ENCODE measurements at regions not wholly inside any gene's neighbourhood (a gene's known extent, or its start where the extent isn't known, plus 50 kb on each side); places are given as distances from the start of the nearest gene placed in this dataset.
"Not testable (repeated sequence)": the region's sequence is repeated elsewhere in the genome, so short reads cannot be mapped to it uniquely, and the experiment has no call there.

DNA sequence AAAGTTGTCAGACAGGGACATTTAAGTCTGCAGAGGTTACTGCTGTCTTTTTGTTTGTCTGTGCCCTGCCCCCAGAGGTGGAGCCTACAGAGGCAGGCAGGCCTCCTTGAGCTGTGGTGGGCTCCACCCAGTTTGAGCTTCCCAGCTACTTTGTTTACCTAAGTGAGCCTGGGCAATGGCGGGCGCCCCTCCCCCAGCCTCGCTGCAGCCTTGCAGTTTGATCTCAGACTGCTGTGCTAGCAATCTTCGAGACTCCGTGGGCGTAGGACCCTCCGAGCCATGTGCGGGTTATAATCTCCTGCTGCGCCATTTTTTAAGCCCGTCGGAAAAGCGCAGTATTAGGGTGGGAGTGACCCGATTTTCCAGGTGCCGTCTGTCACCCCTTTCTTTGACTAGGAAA is 378.0 kb upstream of the LRRC3B start:
- H3K4me3 ChIP-seq (ENCODE audit: low read length); H3K36me3 ChIP-seq (ENCODE audit: insufficient read depth, low read length); H3K27me3 ChIP-seq (ENCODE audit: control insufficient read depth, insufficient read depth, low read length); H3K4me2 ChIP-seq (ENCODE audit: low read length); H3K4me1 ChIP-seq (ENCODE audit: control insufficient read depth, insufficient read depth, low read length); H3K9ac ChIP-seq (ENCODE audit: low read depth, low read length); H3K9me3 ChIP-seq (replicated peaks; ENCODE audit: low read length): not testable (repeated sequence)

DNA sequence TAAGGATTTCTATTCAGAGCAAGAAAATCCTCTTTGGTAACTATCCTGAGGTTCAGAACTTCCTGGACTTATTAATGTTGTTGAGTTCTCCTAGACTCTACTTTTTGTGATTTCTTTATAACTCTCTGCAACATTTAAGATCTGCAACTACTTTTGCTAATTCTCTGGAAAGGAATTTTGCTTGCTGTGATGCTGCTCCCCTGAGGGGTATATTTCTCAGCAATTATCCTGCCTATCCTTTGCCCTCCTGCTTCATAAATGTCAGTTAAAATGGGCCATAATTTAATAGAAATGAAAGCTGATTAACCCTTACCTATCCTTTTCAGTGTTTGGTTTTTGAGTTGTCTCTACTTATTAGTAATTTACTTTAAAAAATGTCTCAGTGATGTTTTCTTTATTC is 377.3 kb upstream of the LRRC3B start:
- no peaks in the 10 kb centered on the region for H3K4me1 ChIP-seq (ENCODE audit: control insufficient read depth, insufficient read depth, low read length)
- no peak overlapping the region for H3K9ac ChIP-seq (ENCODE audit: low read depth, low read length)
- H3K27me3 ChIP-seq (ENCODE audit: control insufficient read depth, insufficient read depth, low read length), result no peaks in the 10 kb centered on the region
- H3K4me2 ChIP-seq (ENCODE audit: low read length), result no peak overlapping the region
- no peaks in the 10 kb centered on the region for H3K9me3 ChIP-seq (replicated peaks; ENCODE audit: low read length)
- no peaks in the 10 kb centered on the region for H3K36me3 ChIP-seq (ENCODE audit: insufficient read depth, low read length)
- H3K4me3 ChIP-seq (ENCODE audit: low read length), result no peak overlapping the region

DNA sequence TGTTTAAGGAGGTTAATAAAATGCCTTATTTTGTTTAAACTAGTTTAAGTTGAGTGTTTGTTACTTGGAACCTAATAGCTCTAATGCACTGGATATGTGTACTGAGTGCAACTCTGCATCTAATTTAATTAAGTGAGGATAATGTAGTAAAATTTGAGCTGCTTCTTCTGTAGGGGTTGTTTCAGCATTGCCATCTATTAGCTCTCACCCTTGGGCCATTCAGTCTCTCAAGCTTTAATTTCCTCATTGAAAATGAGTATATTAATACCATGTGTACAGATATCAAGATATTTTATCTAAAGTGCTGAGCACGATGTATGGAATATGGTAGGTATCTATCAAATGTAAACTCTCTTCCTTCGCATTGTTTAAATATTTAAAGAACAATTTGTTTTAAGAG is 375.7 kb upstream of the LRRC3B start:
- H3K4me1 ChIP-seq (ENCODE audit: control insufficient read depth, insufficient read depth, low read length), result no peaks in the 10 kb centered on the region
- no peak overlapping the region for H3K9ac ChIP-seq (ENCODE audit: low read depth, low read length)
- H3K4me2 ChIP-seq (ENCODE audit: low read length), result no peak overlapping the region
- no peak overlapping the region for H3K4me3 ChIP-seq (ENCODE audit: low read length)
- H3K27me3 ChIP-seq (ENCODE audit: control insufficient read depth, insufficient read depth, low read length), result no peaks in the 10 kb centered on the region
- H3K36me3 ChIP-seq (ENCODE audit: insufficient read depth, low read length), result no peaks in the 10 kb centered on the region
- no peaks in the 10 kb centered on the region for H3K9me3 ChIP-seq (replicated peaks; ENCODE audit: low read length)

DNA sequence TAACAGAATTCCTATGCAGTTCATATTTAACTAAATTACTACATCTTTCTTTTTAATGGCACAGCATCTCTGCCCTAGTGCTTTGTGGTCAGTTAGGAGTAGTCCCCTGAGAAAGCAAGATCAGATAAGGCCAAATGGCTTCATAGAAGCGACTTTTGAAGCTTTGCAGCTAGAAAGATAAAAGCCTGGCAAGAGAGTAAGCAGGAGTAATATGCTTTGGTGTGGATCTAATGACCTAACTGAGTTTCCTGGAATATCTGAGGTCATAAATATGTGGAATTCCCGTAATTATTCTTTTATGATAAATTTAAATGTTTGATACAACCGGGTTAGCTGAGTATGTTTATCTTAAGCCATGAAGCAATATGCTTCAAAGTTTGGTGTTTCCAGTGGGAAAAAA is 374.9 kb upstream of the LRRC3B start:
- Histone ChIP-seq H3K9me3 (replicated peaks; ENCODE audit: low read length) (no peaks in the 10 kb centered on the region), H3K4me1 (ENCODE audit: control insufficient read depth, insufficient read depth, low read length) (no peaks in the 10 kb centered on the region), H3K27me3 (ENCODE audit: control insufficient read depth, insufficient read depth, low read length) (no peaks in the 10 kb centered on the region), H3K4me2 (ENCODE audit: low read length) (no peak overlapping the region), H3K36me3 (ENCODE audit: insufficient read depth, low read length) (no peaks in the 10 kb centered on the region), H3K4me3 (ENCODE audit: low read length) (no peak overlapping the region), H3K9ac (ENCODE audit: low read depth, low read length) (no peak overlapping the region)

DNA sequence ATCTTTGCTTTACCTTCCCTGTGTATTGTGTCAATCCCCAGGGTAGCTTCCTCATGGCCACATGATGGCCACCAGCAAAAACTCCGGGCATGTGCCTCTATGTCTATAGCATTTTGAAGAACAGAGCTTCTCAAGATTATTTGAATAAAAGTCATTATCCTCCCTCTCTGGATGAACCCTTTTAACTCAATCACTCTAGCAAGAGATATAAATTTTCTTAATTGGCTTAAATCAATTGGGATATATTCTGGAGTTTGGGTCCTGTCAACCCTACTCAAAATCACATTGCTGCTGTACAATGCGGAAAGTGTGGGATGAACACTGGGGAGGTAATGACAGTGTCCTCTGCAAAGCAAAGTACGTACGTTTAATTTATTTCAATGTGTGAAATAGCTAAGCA is 370.6 kb upstream of the LRRC3B start:
- no peaks in the 10 kb centered on the region for H3K9me3 ChIP-seq (replicated peaks; ENCODE audit: low read length)
- H3K36me3 ChIP-seq (ENCODE audit: insufficient read depth, low read length), result no peaks in the 10 kb centered on the region
- no peaks in the 10 kb centered on the region for H3K4me1 ChIP-seq (ENCODE audit: control insufficient read depth, insufficient read depth, low read length)
- no peak overlapping the region for H3K9ac ChIP-seq (ENCODE audit: low read depth, low read length)
- H3K4me3 ChIP-seq (ENCODE audit: low read length), result no peak overlapping the region
- no peak overlapping the region for H3K4me2 ChIP-seq (ENCODE audit: low read length)
- H3K27me3 ChIP-seq (ENCODE audit: control insufficient read depth, insufficient read depth, low read length), result no peaks in the 10 kb centered on the region

DNA sequence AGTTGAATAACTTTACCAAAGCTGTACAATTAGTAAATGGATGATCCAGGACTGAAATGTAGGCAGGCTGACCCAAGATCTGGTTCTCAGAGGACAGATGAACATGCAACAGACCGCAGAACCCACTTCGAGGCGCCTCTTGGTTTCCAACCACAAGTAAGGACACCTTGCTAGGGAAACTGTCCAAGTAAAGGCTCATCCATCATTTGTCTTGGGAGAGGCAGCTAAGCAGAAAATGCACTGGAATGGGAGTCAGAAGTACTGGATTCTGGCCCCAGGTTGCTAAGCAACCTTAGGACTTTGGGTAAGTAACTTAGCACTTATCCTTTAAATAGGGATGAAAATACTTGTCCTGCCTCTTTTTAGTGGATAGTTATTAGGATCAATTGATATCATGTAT is 366.3 kb upstream of the LRRC3B start:
- H3K27me3 ChIP-seq (ENCODE audit: control insufficient read depth, insufficient read depth, low read length), result no peaks in the 10 kb centered on the region
- H3K4me2 ChIP-seq (ENCODE audit: low read length), result no peak overlapping the region
- H3K4me1 ChIP-seq (ENCODE audit: control insufficient read depth, insufficient read depth, low read length), result no peaks in the 10 kb centered on the region
- H3K9ac ChIP-seq (ENCODE audit: low read depth, low read length), result no peak overlapping the region
- no peaks in the 10 kb centered on the region for H3K9me3 ChIP-seq (replicated peaks; ENCODE audit: low read length)
- no peak overlapping the region for H3K4me3 ChIP-seq (ENCODE audit: low read length)
- H3K36me3 ChIP-seq (ENCODE audit: insufficient read depth, low read length), result no peaks in the 10 kb centered on the region

DNA sequence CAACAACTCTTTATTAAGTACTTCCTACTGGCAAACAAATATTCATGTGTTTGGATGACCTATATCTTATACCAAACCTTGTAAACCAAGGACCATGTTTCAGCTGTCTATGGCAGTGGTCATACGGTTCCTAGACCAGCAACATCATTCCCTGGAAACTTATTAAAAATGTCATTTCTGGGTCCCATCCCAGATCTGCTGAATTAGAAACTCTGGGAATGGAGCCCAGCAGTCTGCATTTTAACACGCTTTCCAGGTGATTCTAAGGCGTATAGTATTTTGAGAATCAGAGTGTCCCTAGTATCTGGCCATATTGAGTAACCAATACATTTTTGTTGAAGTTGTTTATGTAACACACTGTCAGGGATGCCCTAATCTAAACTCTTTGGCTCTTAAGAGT is 363.4 kb upstream of the LRRC3B start:
- no peaks in the 10 kb centered on the region for H3K27me3 ChIP-seq (ENCODE audit: control insufficient read depth, insufficient read depth, low read length)
- H3K4me1 ChIP-seq (ENCODE audit: control insufficient read depth, insufficient read depth, low read length), result no peaks in the 10 kb centered on the region
- H3K4me2 ChIP-seq (ENCODE audit: low read length), result no peak overlapping the region
- H3K4me3 ChIP-seq (ENCODE audit: low read length), result no peak overlapping the region
- H3K9me3 ChIP-seq (replicated peaks; ENCODE audit: low read length), result no peaks in the 10 kb centered on the region
- H3K36me3 ChIP-seq (ENCODE audit: insufficient read depth, low read length), result no peaks in the 10 kb centered on the region
- H3K9ac ChIP-seq (ENCODE audit: low read depth, low read length), result no peak overlapping the region

DNA sequence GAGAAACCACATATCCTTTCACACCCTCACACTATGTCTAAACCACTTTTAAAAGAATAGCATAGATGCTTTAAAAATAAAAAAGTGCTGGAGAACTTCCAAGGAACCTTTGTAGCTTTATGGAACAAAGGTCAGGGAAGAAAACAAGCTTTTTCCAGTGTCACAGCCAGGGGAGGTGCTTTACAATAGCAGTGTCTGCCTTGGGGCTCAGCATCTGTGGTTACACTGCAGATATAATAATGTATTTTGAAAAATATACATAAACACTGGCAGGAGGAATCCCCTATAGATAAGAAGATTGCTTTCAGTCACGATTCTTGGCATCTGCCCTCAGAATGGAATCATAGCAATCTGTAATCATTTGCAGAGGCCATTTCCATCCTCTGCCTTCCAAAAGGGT is 362.4 kb upstream of the LRRC3B start:
- Histone ChIP-seq H3K9ac (ENCODE audit: low read depth, low read length) (no peak overlapping the region), H3K27me3 (ENCODE audit: control insufficient read depth, insufficient read depth, low read length) (no peaks in the 10 kb centered on the region), H3K4me3 (ENCODE audit: low read length) (no peak overlapping the region), H3K4me1 (ENCODE audit: control insufficient read depth, insufficient read depth, low read length) (no peaks in the 10 kb centered on the region), H3K9me3 (replicated peaks; ENCODE audit: low read length) (no peaks in the 10 kb centered on the region), H3K36me3 (ENCODE audit: insufficient read depth, low read length) (no peaks in the 10 kb centered on the region), H3K4me2 (ENCODE audit: low read length) (no peak overlapping the region)

DNA sequence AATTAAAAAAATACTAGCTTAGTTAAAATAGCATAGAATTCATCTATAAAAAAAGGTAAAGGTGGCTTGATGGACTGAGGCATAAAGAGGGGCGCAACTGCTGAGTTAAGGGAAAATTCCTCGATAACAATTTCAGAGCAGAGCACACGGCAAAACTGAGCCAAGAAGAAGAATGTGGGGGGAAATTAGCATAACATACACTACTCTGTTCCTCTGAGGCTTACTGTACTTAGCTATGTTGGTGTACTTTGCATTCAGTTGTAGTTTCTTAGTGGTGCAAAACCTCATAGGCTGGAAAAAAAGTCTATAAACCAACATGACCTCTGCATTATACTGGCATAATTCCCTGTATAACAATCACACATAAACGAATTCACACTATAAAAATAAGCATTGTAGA is 357.9 kb upstream of the LRRC3B start:
- Histone ChIP-seq H3K9me3 (replicated peaks; ENCODE audit: low read length) (no peaks in the 10 kb centered on the region), H3K36me3 (ENCODE audit: insufficient read depth, low read length) (no peaks in the 10 kb centered on the region), H3K4me2 (ENCODE audit: low read length) (no peak overlapping the region), H3K27me3 (ENCODE audit: control insufficient read depth, insufficient read depth, low read length) (no peaks in the 10 kb centered on the region), H3K4me3 (ENCODE audit: low read length) (no peak overlapping the region), H3K4me1 (ENCODE audit: control insufficient read depth, insufficient read depth, low read length) (no peaks in the 10 kb centered on the region), H3K9ac (ENCODE audit: low read depth, low read length) (no peak overlapping the region)

DNA sequence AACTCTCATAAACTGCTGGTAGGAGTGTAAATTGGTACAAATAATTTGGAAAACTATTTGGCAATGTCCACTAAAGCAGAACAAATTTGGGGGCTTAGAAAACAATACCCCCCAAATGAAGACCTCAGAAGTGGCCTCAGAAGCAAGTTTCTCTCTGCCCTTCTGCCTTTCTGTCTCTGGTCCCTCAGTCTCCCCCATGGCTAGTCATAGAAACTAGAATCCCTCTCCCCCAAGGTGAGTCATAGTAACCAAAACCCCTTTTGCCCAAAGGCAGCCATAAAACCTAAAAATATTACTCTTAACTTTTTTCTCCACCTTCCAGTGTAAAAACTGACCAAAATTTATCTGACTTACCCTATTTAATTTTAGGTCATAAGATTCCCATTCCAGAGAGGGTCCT is 350.7 kb upstream of the LRRC3B start:
- no peaks in the 10 kb centered on the region for H3K27me3 ChIP-seq (ENCODE audit: control insufficient read depth, insufficient read depth, low read length)
- H3K36me3 ChIP-seq (ENCODE audit: insufficient read depth, low read length), result no peaks in the 10 kb centered on the region
- H3K9ac ChIP-seq (ENCODE audit: low read depth, low read length), result no peak overlapping the region
- no peaks in the 10 kb centered on the region for H3K9me3 ChIP-seq (replicated peaks; ENCODE audit: low read length)
- no peaks in the 10 kb centered on the region for H3K4me1 ChIP-seq (ENCODE audit: control insufficient read depth, insufficient read depth, low read length)
- no peak overlapping the region for H3K4me3 ChIP-seq (ENCODE audit: low read length)
- H3K4me2 ChIP-seq (ENCODE audit: low read length), result no peak overlapping the region

DNA sequence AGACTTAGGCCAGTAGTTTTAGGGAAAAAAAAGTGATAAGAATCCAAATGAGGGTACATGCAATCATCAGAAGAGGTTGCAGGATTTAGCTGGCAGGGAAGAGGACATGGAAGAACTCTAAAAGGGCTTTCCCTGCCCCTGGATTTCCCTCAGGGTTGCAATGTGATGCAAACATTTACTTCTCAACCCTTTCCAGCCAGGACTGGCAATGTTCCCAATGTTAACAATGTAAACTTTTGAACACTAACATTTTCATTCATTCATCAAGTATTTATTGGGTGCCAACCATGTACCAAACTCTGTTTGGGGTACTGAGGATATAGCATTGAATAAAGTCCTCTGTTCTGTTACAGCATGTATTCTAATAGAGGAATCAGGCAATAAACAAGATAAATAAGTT is 349.4 kb upstream of the LRRC3B start:
- H3K4me1 ChIP-seq (ENCODE audit: control insufficient read depth, insufficient read depth, low read length), result no peaks in the 10 kb centered on the region
- H3K9ac ChIP-seq (ENCODE audit: low read depth, low read length), result no peak overlapping the region
- H3K9me3 ChIP-seq (replicated peaks; ENCODE audit: low read length), result no peaks in the 10 kb centered on the region
- H3K4me2 ChIP-seq (ENCODE audit: low read length), result no peak overlapping the region
- H3K36me3 ChIP-seq (ENCODE audit: insufficient read depth, low read length), result no peaks in the 10 kb centered on the region
- H3K4me3 ChIP-seq (ENCODE audit: low read length), result no peak overlapping the region
- H3K27me3 ChIP-seq (ENCODE audit: control insufficient read depth, insufficient read depth, low read length), result no peaks in the 10 kb centered on the region

DNA sequence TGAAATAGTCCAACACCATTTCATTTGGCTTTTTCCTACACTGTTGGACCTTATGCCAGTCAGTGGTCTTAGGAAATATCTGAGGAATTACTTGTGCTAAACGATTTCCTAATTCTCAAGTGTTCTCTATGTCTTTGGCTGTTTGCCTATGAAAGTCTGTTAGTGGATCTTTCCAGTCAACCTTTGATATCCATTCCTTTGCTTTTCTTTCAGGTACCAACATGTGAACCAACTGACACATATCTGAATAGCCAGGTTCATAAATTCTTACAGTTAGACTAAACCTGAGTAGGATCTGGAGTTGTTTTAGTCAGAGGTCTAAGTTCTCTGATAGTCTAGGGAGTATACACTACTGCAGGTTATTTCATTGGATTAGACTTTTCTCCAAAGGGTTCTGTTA is 343.5 kb upstream of the LRRC3B start:
- Histone ChIP-seq H3K27me3 (ENCODE audit: control insufficient read depth, insufficient read depth, low read length) (no peaks in the 10 kb centered on the region), H3K4me1 (ENCODE audit: control insufficient read depth, insufficient read depth, low read length) (no peaks in the 10 kb centered on the region), H3K9ac (ENCODE audit: low read depth, low read length) (no peak overlapping the region), H3K36me3 (ENCODE audit: insufficient read depth, low read length) (no peaks in the 10 kb centered on the region), H3K4me3 (ENCODE audit: low read length) (no peak overlapping the region), H3K9me3 (replicated peaks; ENCODE audit: low read length) (no peaks in the 10 kb centered on the region), H3K4me2 (ENCODE audit: low read length) (no peak overlapping the region)

DNA sequence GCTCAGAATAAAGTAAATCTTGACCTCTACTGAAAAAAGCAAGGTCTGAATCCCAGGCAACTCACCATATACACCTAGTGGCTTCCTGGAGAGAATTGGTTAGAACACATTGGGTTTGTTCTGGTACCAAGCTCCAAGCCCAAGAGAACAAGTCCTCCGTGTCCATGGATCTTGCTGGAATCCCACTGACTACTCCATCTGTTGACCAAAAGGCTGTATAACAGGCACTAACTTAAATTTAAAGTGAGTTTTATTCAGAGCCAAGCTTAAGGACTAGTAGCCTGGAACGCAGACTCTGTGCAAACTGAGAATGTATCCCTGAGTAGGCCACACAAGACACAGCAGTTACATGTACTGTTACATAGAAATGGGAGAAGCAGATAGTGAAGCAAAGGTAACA is 342.1 kb upstream of the LRRC3B start:
- Histone ChIP-seq H3K4me1 (ENCODE audit: control insufficient read depth, insufficient read depth, low read length) (no peaks in the 10 kb centered on the region), H3K4me3 (ENCODE audit: low read length) (no peak overlapping the region), H3K9ac (ENCODE audit: low read depth, low read length) (no peak overlapping the region), H3K4me2 (ENCODE audit: low read length) (no peak overlapping the region), H3K36me3 (ENCODE audit: insufficient read depth, low read length) (no peaks in the 10 kb centered on the region), H3K9me3 (replicated peaks; ENCODE audit: low read length) (no peaks in the 10 kb centered on the region), H3K27me3 (ENCODE audit: control insufficient read depth, insufficient read depth, low read length) (no peaks in the 10 kb centered on the region)
